SK-N-SH (cell line): ENCODE measurements at regions not wholly inside any gene's neighbourhood (a gene's known extent, or its start where the extent isn't known, plus 50 kb on each side); places are given as distances from the start of the nearest gene placed in this dataset.

Source experiments
- CTCF ChIA-PET: fragments of 300-600, 350-600 bp; formaldehyde crosslinking; extraction: SDS; loops from one replicate; lab custom pipeline; 2021; lab: Yijun Ruan, JAX
- POLR2A ChIA-PET: fragments of 350-600 bp; sonication (Branson Sonifier 250); formaldehyde crosslinking; extraction: SDS; loops from one replicate; lab custom pipeline; 2020; ENCODE audit warnings: antibody characterized with exemption, inconsistent platforms; lab: Yijun Ruan, JAX
- DNase-seq: peaks from one replicate; pipeline ENCODE4 v3.0.0; 2012
- H2AFZ ChIP-seq: fragments of 200-600 bp; sonication (generic); 2 replicates; pipeline ENCODE4 v1.8.1; 2016; ENCODE audit warnings: antibody characterized with exemption, mild to moderate bottlenecking, low read depth
- H3F3A ChIP-seq: fragments of 200-600 bp; sonication (generic); replicated peaks from 2 replicates; pipeline ENCODE3; 2016; ENCODE audit warnings: antibody characterized with exemption, mild to moderate bottlenecking; ENCODE audit not compliant: insufficient read depth
- H3K27ac ChIP-seq, 2 experiments: fragments of 200-500 bp in 1 of 2; fragments of 200-600 bp in 1 of 2; sonication (Bioruptor generic) in 1 of 2; sonication (generic), shearing (Covaris generic) in 1 of 2; 2 replicates each; pipeline versions ENCODE4 v1.5.1 to v1.6.1; 2014 to 2016; ENCODE audit warnings: low read depth in 2 of 2, inconsistent platforms in 1 of 2, low read length in 1 of 2, mild to moderate bottlenecking in 1 of 2, mixed read lengths in 1 of 2
- H3K27me3 ChIP-seq: fragments of 200-600 bp; sonication (generic), shearing (Covaris generic); 2 replicates; pipeline ENCODE4 v1.6.1; 2016; ENCODE audit warnings: mixed run types; ENCODE audit not compliant: insufficient read depth
- H3K36me3 ChIP-seq, 2 experiments: fragments of 200-500 bp in 1 of 2; fragments of 200-600 bp in 1 of 2; sonication (Bioruptor generic) in 1 of 2; sonication (generic) in 1 of 2; replicated peaks in 1 of 2; 2 replicates each; pipeline versions ENCODE3 to v1.5.1; 2014 to 2016; ENCODE audit warnings: low read length in 1 of 2, mild to moderate bottlenecking in 1 of 2; ENCODE audit not compliant: insufficient read depth in 2 of 2, control insufficient read depth in 1 of 2
- H3K4me1 ChIP-seq, 2 experiments: fragments of 200-500 bp in 1 of 2; fragments of 200-600 bp in 1 of 2; sonication (Bioruptor generic) in 1 of 2; sonication (generic), shearing (Covaris generic) in 1 of 2; 2 replicates each; pipeline versions ENCODE4 v1.5.1 to v1.6.1; 2014 to 2016; ENCODE audit warnings: low read depth in 1 of 2, low read length in 1 of 2, mixed run types in 1 of 2; ENCODE audit not compliant: insufficient read depth in 2 of 2, control insufficient read depth in 1 of 2
- H3K4me2 ChIP-seq: fragments of 200-600 bp; sonication (generic), shearing (Covaris generic); 2 replicates; pipeline ENCODE4 v1.6.1; 2017; ENCODE audit warnings: mixed run types
- H3K4me3 ChIP-seq, 2 experiments: fragments of 200-500 bp in 1 of 2; fragments of 200-600 bp in 1 of 2; sonication (Bioruptor generic) in 1 of 2; sonication (generic), shearing (Covaris generic) in 1 of 2; 2 replicates each; pipeline versions ENCODE4 v1.5.1 to v1.8.1; 2014 to 2016; ENCODE audit warnings: low read depth in 2 of 2, inconsistent platforms in 1 of 2, low read length in 1 of 2, mild to moderate bottlenecking in 1 of 2, mixed read lengths in 1 of 2, moderate library complexity in 1 of 2
- H3K79me2 ChIP-seq: fragments of 200-600 bp; sonication (generic); 2 replicates; pipeline ENCODE4 v1.8.1; 2017; ENCODE audit warnings: mild to moderate bottlenecking; ENCODE audit not compliant: insufficient read depth
- H3K9ac ChIP-seq: fragments of 200-600 bp; sonication (generic); 2 replicates; pipeline ENCODE4 v1.6.1; 2017; ENCODE audit warnings: mixed run types
- H3K9me2 ChIP-seq: fragments of 200-600 bp; sonication (generic); 2 replicates; pipeline ENCODE4 v1.6.1; 2017; ENCODE audit warnings: mixed run types
- H3K9me3 ChIP-seq: fragments of 200-600 bp; sonication (generic); 2 replicates; pipeline ENCODE4 v1.6.1; 2017; ENCODE audit warnings: mixed run types, mild to moderate bottlenecking, moderate library complexity
- H4K20me1 ChIP-seq: fragments of 200-600 bp; sonication (generic); 2 replicates; pipeline ENCODE4 v1.6.1; 2017; ENCODE audit warnings: mild to moderate bottlenecking, mixed run types; ENCODE audit not compliant: insufficient read depth
- EP300 ChIP-seq, 2 experiments: IDR thresholded peaks; 2 replicates each; pipeline versions ENCODE4 v1.4.0 to v1.6.1; 2012; ENCODE audit warnings: borderline replicate concordance in 1 of 2, low read depth in 1 of 2, low read length in 1 of 2
- FOXJ3 ChIP-seq: sonication (generic); formaldehyde crosslinking; IDR thresholded peaks from 2 replicates; pipeline ENCODE4 v1.5.1; 2020; ENCODE audit warnings: mild to moderate bottlenecking, missing genetic modification reagents
- FOXM1 ChIP-seq: IDR thresholded peaks from 2 replicates; pipeline ENCODE4 v1.4.0; 2012; ENCODE audit warnings: low read depth, mild to moderate bottlenecking
- GATA2 ChIP-seq: sonication (generic); formaldehyde crosslinking; IDR thresholded peaks from 2 replicates; pipeline ENCODE4 v1.5.0; 2020; ENCODE audit warnings: mild to moderate bottlenecking, missing genetic modification reagents
- JUND ChIP-seq: IDR thresholded peaks from 2 replicates; pipeline ENCODE4 v1.4.0; 2012
- MAX ChIP-seq: IDR thresholded peaks from 2 replicates; pipeline ENCODE4 v1.4.0; 2012; ENCODE audit warnings: low read depth
- MEF2A ChIP-seq: IDR thresholded peaks from 2 replicates; pipeline ENCODE4 v1.4.0; 2012; ENCODE audit warnings: low read depth, borderline replicate concordance
- NFIC ChIP-seq: IDR thresholded peaks from 2 replicates; pipeline ENCODE4 v1.4.0; 2012; ENCODE audit warnings: borderline replicate concordance
- POLR2AphosphoS5 ChIP-seq: IDR thresholded peaks from 2 replicates; pipeline ENCODE4 v1.6.1; 2012; ENCODE audit warnings: low read depth, low read length
- RFX5 ChIP-seq: IDR thresholded peaks from 2 replicates; pipeline ENCODE4 v1.6.1; 2012; ENCODE audit warnings: mild to moderate bottlenecking, improper control_type of control experiment, low read length
- RXRA ChIP-seq: IDR thresholded peaks from 2 replicates; pipeline ENCODE4 v1.4.0; 2012; ENCODE audit warnings: low read depth, mild to moderate bottlenecking, borderline replicate concordance
- SMC3 ChIP-seq: IDR thresholded peaks from 2 replicates; pipeline ENCODE4 v1.6.1; 2012; ENCODE audit warnings: low read depth, low read length, improper control_type of control experiment
- TAF1 ChIP-seq: IDR thresholded peaks from 2 replicates; pipeline ENCODE4 v1.6.1; 2012; ENCODE audit warnings: low read depth, mild to moderate bottlenecking, low read length, moderate library complexity, borderline replicate concordance
- TCF12 ChIP-seq: IDR thresholded peaks from 2 replicates; pipeline ENCODE4 v1.4.0; 2012
- USF2 ChIP-seq: fragments of 150-350 bp; IDR thresholded peaks from 2 replicates; pipeline ENCODE4 v1.6.1; 2017; ENCODE audit warnings: antibody characterized with exemption, low read length, low read depth, borderline replicate concordance
- WGBS: methylation state at CpG from one replicate; pipeline ENCODE4 v1.1.6; 2017; ENCODE audit warnings: low lambda C conversion rate; 5-methylcytosine and 5-hydroxymethylcytosine counted together
- TF ChIP-seq, protein P1 (sequence below): IDR thresholded peaks from 2 replicates; pipeline ENCODE4; 2012
- TF ChIP-seq, protein P2 (sequence below): IDR thresholded peaks from 2 replicates; pipeline ENCODE4 v1.6.1; 2012; ENCODE audit warnings: mild to moderate bottlenecking, low read depth, low read length, moderate library complexity

- H3K36me3 ChIP-seq: no peaks in the 10 kb centered on the region
- H3K4me1 ChIP-seq: no peaks in the 10 kb centered on the region
- no peaks in the 10 kb centered on the region for H4K20me1 ChIP-seq
- no peak for TF ChIP-seq RXRA
- TF ChIP-seq SMC3: no peak
- no peak for TF ChIP-seq MEF2A
- TF ChIP-seq, protein P1, sequence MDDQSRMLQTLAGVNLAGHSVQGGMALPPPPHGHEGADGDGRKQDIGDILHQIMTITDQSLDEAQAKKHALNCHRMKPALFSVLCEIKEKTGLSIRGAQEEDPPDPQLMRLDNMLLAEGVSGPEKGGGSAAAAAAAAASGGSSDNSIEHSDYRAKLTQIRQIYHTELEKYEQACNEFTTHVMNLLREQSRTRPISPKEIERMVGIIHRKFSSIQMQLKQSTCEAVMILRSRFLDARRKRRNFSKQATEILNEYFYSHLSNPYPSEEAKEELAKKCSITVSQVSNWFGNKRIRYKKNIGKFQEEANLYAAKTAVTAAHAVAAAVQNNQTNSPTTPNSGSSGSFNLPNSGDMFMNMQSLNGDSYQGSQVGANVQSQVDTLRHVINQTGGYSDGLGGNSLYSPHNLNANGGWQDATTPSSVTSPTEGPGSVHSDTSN: no peak
- no peak for TF ChIP-seq RFX5
- no peak for TF ChIP-seq FOXM1
- no peak for TF ChIP-seq GATA2 (CRISPR knock-in tag)
- TF ChIP-seq POLR2AphosphoS5: no peak
- TF ChIP-seq TAF1: no peak
- TF ChIP-seq TCF12: no peak
- TF ChIP-seq MAX: no peak
- TF ChIP-seq EP300 (IDR thresholded peaks at IDR 0.05; ENCODE audit: borderline replicate concordance in 1 of 2, low read depth in 1 of 2, low read length in 1 of 2): no peak
- no peak for TF ChIP-seq USF2
- TF ChIP-seq FOXJ3 (CRISPR knock-in tag): no peak
- no peak for TF ChIP-seq JUND
- no peak for TF ChIP-seq NFIC
- TF ChIP-seq, protein P2, sequence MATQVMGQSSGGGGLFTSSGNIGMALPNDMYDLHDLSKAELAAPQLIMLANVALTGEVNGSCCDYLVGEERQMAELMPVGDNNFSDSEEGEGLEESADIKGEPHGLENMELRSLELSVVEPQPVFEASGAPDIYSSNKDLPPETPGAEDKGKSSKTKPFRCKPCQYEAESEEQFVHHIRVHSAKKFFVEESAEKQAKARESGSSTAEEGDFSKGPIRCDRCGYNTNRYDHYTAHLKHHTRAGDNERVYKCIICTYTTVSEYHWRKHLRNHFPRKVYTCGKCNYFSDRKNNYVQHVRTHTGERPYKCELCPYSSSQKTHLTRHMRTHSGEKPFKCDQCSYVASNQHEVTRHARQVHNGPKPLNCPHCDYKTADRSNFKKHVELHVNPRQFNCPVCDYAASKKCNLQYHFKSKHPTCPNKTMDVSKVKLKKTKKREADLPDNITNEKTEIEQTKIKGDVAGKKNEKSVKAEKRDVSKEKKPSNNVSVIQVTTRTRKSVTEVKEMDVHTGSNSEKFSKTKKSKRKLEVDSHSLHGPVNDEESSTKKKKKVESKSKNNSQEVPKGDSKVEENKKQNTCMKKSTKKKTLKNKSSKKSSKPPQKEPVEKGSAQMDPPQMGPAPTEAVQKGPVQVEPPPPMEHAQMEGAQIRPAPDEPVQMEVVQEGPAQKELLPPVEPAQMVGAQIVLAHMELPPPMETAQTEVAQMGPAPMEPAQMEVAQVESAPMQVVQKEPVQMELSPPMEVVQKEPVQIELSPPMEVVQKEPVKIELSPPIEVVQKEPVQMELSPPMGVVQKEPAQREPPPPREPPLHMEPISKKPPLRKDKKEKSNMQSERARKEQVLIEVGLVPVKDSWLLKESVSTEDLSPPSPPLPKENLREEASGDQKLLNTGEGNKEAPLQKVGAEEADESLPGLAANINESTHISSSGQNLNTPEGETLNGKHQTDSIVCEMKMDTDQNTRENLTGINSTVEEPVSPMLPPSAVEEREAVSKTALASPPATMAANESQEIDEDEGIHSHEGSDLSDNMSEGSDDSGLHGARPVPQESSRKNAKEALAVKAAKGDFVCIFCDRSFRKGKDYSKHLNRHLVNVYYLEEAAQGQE: no peak
- no peaks in the 10 kb centered on the region for H3K9me2 ChIP-seq
- no peaks in the 10 kb centered on the region for H3F3A ChIP-seq
- no peak overlapping the region for H3K27ac ChIP-seq
- H2AFZ ChIP-seq: no peak overlapping the region
- CTCF ChIA-PET: no interaction called here
- H3K4me2 ChIP-seq: no peak overlapping the region
- H3K4me3 ChIP-seq: no peak overlapping the region
- 23% methylated on average over 16 of the region's 25 CpGs for WGBS
- no peak for DNase-seq
- POLR2A ChIA-PET: no interaction called here
- no peaks in the 10 kb centered on the region for H3K27me3 ChIP-seq
- no peak overlapping the region for H3K9ac ChIP-seq
- no peaks in the 10 kb centered on the region for H3K9me3 ChIP-seq
- H3K79me2 ChIP-seq: no peaks in the 10 kb centered on the region
These were observed 1420.7 kb downstream of the TBC1D22A start for GRCh38 chr22:48182846-48183805.
